Transverse colon (tissue), 4 donors: ENCODE measurements at regions not wholly inside any gene's neighbourhood (a gene's known extent, or its start where the extent isn't known, plus 50 kb on each side); places are given as distances from the start of the nearest gene placed in this dataset.

Experiments
- DNase-seq: peaks from one replicate; pipeline ENCODE4 v3.0.0-alpha.2; 2019
- H3K27ac ChIP-seq, 4 donors: fragments of 200-600 bp; sonication (generic); 2 replicates each; pipeline ENCODE4 v1.5.1; 2016 to 2018; ENCODE audit warnings: inconsistent platforms in 4 of 4
- H3K27me3 ChIP-seq: fragments of 200-600 bp; sonication (generic); 2 replicates; pipeline ENCODE4 v1.5.1; 2017; ENCODE audit warnings: inconsistent platforms
- H3K36me3 ChIP-seq, 4 donors: fragments of 200-600 bp; sonication (generic); 2 replicates each; pipeline ENCODE4 v1.5.1; 2017 to 2019; ENCODE audit warnings: inconsistent platforms in 4 of 4
- H3K4me1 ChIP-seq, 4 donors: fragments of 200-600 bp; sonication (generic); 2 replicates each; pipeline ENCODE4 v1.5.1; 2017 to 2020; ENCODE audit warnings: inconsistent platforms in 4 of 4
- H3K4me3 ChIP-seq, 4 donors: fragments of 200-600 bp; sonication (generic); 1 replicate in 1 of 4; 2 replicates in 3 of 4; pipeline versions ENCODE4 v1.5.1 to v1.6.1; 2017 to 2019; ENCODE audit warnings: inconsistent platforms in 4 of 4
- H3K9me3 ChIP-seq, 2 donors: fragments of 200-600 bp; sonication (generic); 2 replicates each; pipeline ENCODE4 v1.5.1; 2017 to 2019; ENCODE audit warnings: inconsistent platforms in 2 of 2
- CTCF ChIP-seq, 5 experiments: fragments of 200-600 bp in 3 of 5; fragments of 450-650 bp in 2 of 5; sonication (generic) in 3 of 5; IDR thresholded peaks; 1 replicate in 2 of 5; 2 replicates in 3 of 5; pipeline ENCODE4 v1.5.1; 2016 to 2017; ENCODE audit warnings: antibody characterized with exemption in 5 of 5, inconsistent platforms in 3 of 5, mild to moderate bottlenecking in 2 of 5, moderate library complexity in 1 of 5
- EP300 ChIP-seq: sonication (generic); formaldehyde crosslinking; IDR thresholded peaks from one replicate; pipeline ENCODE4 v1.6.1; 2017; ENCODE audit warnings: antibody characterized with exemption, low read depth
- POLR2A ChIP-seq: fragments of 450-650 bp; IDR thresholded peaks from one replicate; pipeline ENCODE4 v1.6.1; 2016; ENCODE audit warnings: antibody characterized with exemption, mild to moderate bottlenecking, moderate library complexity
- POLR2AphosphoS5 ChIP-seq, 3 donors: sonication (generic); formaldehyde crosslinking; IDR thresholded peaks; one replicate each; pipeline ENCODE4 v1.6.1; 2016; ENCODE audit warnings: antibody characterized with exemption in 3 of 3
- WGBS, 2 donors: methylation state at CpG; one replicate each; pipeline ENCODE4 v1.1.5; 2018; ENCODE audit warnings: low coverage in 1 of 2; 5-methylcytosine and 5-hydroxymethylcytosine counted together
- in situ Hi-C, 4 donors: fragments of 200-750 bp; cut with MboI; loops; one replicate each; pipeline versions ENCODE4 v1.15.0 to v1.15.1; 2017; ENCODE audit warnings: low sequenced_read_pairs in 3 of 4, low pct_ligation_motif_present in 1 of 4, low pct_unique_long_range_greater_than_20kb in 1 of 4
- intact Hi-C: fragments of 100-400 bp; cut with DNase I; formaldehyde crosslinking; loops from one replicate; pipeline ENCODE4 v1.15.1; 2023; ENCODE audit warnings: low total_unique reads

- Histone ChIP-seq H3K27ac (no peak overlapping the region), H3K27me3 (no peaks in the 10 kb centered on the region), H3K4me3 (no peak overlapping the region), H3K36me3 (no peaks in the 10 kb centered on the region), H3K9me3 (no peaks in the 10 kb centered on the region), H3K4me1 (no peaks in the 10 kb centered on the region)
- intact Hi-C loops (no loop called here), in situ Hi-C loops (no loop called here)
- WGBS, 2 donors: 88 to 91% methylated on average over 1 of the region's 1 CpG
- TF ChIP-seq CTCF (IDR thresholded peaks at IDR 0.05) (no peak), POLR2A (no peak), EP300 (no peak), POLR2AphosphoS5 (IDR thresholded peaks at IDR 0.05) (no peak)
- no peak for DNase-seq
Measured at GRCh38 chr9:87433853-87434252, 63.8 kb upstream of the DAPK1 start.

DNA sequence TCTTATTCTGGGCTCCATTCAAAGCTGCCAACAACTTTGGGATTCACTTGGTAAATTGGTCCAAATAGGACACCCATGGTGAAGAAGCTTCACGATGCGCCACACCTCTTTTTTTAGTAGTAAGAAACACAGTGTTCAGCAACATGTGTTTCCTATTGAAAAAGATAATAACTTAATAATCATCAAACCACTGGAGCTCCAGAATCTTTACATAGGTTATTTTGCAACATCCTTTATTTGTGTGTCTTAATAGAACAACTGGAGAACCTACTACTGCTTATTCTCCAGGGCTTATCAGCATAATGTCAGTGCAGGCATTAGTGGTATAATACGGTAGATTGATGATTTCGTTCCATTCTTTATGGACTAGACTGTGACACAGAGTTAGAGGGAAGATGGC lies 63.3 kb upstream of the DAPK1 start:
- in situ Hi-C loops (no loop called here), intact Hi-C loops (no loop called here)
- WGBS, 2 donors: 97% methylated on average over 4 of the region's 4 CpGs
- TF ChIP-seq EP300 (no peak), POLR2A (no peak), CTCF (IDR thresholded peaks at IDR 0.05) (no peak), POLR2AphosphoS5 (IDR thresholded peaks at IDR 0.05) (no peak)
- Histone ChIP-seq H3K36me3 (no peaks in the 10 kb centered on the region), H3K27ac (no peak overlapping the region), H3K4me3 (no peak overlapping the region), H3K4me1 (no peaks in the 10 kb centered on the region), H3K9me3 (no peaks in the 10 kb centered on the region), H3K27me3 (no peaks in the 10 kb centered on the region)
- DNase-seq: no peak

DNA sequence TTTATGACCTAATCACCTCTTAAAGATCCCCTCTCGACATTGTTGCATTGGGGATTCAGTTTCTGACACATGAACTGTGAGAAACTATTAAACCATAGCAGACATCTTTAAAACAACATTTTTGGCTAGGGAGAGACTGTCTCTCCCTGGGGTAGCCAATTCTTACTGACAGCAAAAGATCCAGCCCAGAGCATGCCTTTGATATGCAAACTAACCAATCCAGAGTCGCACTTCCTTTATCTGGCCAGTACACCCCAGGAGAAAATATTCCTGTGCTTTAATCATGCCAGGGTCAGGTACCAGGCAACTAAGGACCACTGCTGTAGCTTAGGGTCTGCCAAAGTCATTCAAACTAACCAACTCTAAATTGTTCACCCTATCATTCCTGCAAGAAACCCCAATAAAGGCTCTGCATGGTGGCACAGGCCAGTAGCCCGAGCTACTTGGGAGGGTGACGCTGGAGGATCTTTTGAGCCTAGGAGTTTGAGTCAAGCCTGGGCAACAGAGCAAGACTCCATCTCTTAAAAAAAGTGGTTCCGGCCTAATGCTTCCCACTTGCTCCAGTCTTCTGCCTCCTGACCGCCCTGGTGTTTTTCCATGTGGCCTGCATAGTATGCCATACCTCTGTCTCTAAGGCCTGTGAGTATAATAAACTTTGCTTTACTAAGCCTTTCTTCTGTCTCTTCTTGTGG lies 62.3 kb upstream of the DAPK1 start:
- WGBS, 2 donors: 80 to 86% methylated on average over 2 to 6 of the region's 6 CpGs

GRCh38 chr9:87436716-87437115 lies 61.0 kb upstream of the DAPK1 start:
- no peaks in the 10 kb centered on the region for H3K4me1 ChIP-seq
- no peaks in the 10 kb centered on the region for H3K9me3 ChIP-seq
- H3K36me3 ChIP-seq: no peaks in the 10 kb centered on the region
- H3K27me3 ChIP-seq: no peaks in the 10 kb centered on the region
- no peak overlapping the region for H3K4me3 ChIP-seq
- in situ Hi-C loops (no loop called here), intact Hi-C loops (no loop called here)
- H3K27ac ChIP-seq: no peak overlapping the region
- no peak for DNase-seq
- TF ChIP-seq POLR2AphosphoS5 (IDR thresholded peaks at IDR 0.05) (no peak), EP300 (no peak), POLR2A (no peak), CTCF (IDR thresholded peaks at IDR 0.05) (no peak)
- WGBS, 2 donors: 80 to 85% methylated on average over 3 of the region's 3 CpGs

More for the DNA sequence above, 62.3 kb upstream of the DAPK1 start:
- Histone ChIP-seq H3K4me3 (no peak overlapping the region), H3K9me3 (no peaks in the 10 kb centered on the region), H3K36me3 (no peaks in the 10 kb centered on the region), H3K27me3 (no peaks in the 10 kb centered on the region), H3K27ac (no peak overlapping the region), H3K4me1 (no peaks in the 10 kb centered on the region)
- DNase-seq: no peak
- intact Hi-C loops (no loop called here), in situ Hi-C loops (no loop called here)
- TF ChIP-seq POLR2A (no peak), POLR2AphosphoS5 (IDR thresholded peaks at IDR 0.05) (no peak), CTCF (IDR thresholded peaks at IDR 0.05) (no peak), EP300 (no peak)
